ENCODE measurements at regions not wholly inside any gene's neighbourhood (a gene's known extent, or its start where the extent isn't known, plus 50 kb on each side); places are given as distances from the start of the nearest gene placed in this dataset.

- no peak for DNase-seq (ENCODE audit: low read depth)
- H3K4me3 ChIP-seq (ENCODE audit: low read depth, low read length), result no peak overlapping the region
- no peak for TF ChIP-seq CTCF (IDR thresholded peaks at IDR 0.05; ENCODE audit: control insufficient read depth, extremely low read depth, insufficient read depth)
These were observed 79.6 kb upstream of the CREB1 start for GRCh38 chr2:207450186-207450585.

- DNase-seq (ENCODE audit: low read depth), result no peak
- peak; percentile 46 for TF ChIP-seq CTCF (IDR thresholded peaks at IDR 0.05; ENCODE audit: control insufficient read depth, extremely low read depth, insufficient read depth)
- no peak overlapping the region for H3K4me3 ChIP-seq (ENCODE audit: low read depth, low read length)
These were observed 71.2 kb upstream of the CREB1 start for GRCh38 chr2:207458582-207458981.

GRCh38 chr2:207459990-207460757, 69.6 kb upstream of the CREB1 start:
- TF ChIP-seq CTCF (IDR thresholded peaks at IDR 0.05; ENCODE audit: control insufficient read depth, extremely low read depth, insufficient read depth), result no peak
- DNase-seq (ENCODE audit: low read depth), result no peak
- no peak overlapping the region for H3K4me3 ChIP-seq (ENCODE audit: low read depth, low read length)

GRCh38 chr2:207463433-207463832, 66.3 kb upstream of the CREB1 start:
- H3K4me3 ChIP-seq (ENCODE audit: low read depth, low read length), result no peak overlapping the region
- no peak for TF ChIP-seq CTCF (IDR thresholded peaks at IDR 0.05; ENCODE audit: control insufficient read depth, extremely low read depth, insufficient read depth)
- DNase-seq (ENCODE audit: low read depth), result no peak

GRCh38 chr2:207464007-207464406, 65.8 kb upstream of the CREB1 start:
- no peak for TF ChIP-seq CTCF (IDR thresholded peaks at IDR 0.05; ENCODE audit: control insufficient read depth, extremely low read depth, insufficient read depth)
- DNase-seq (ENCODE audit: low read depth), result no peak
- H3K4me3 ChIP-seq (ENCODE audit: low read depth, low read length), result no peak overlapping the region

- no peak for TF ChIP-seq CTCF (IDR thresholded peaks at IDR 0.05; ENCODE audit: control insufficient read depth, extremely low read depth, insufficient read depth)
- DNase-seq (ENCODE audit: low read depth), result no peak
These were observed 63.9 kb upstream of the CREB1 start for GRCh38 chr2:207465894-207466293.

More at GRCh38 chr2:207465894-207466293, 63.9 kb upstream of the CREB1 start:
- H3K4me3 ChIP-seq (ENCODE audit: low read depth, low read length), result no peak overlapping the region
